MM.1S (cell line): ENCODE measurements at regions not wholly inside any gene's neighbourhood (a gene's known extent, or its start where the extent isn't known, plus 50 kb on each side); places are given as distances from the start of the nearest gene placed in this dataset.

ENCODE experiments used
- DNase-seq: peaks from one replicate; pipeline ENCODE4 v3.0.0-alpha.2; 2015
- H2AFZ ChIP-seq: fragments of 300-600 bp; sonication (generic); 2 replicates; pipeline ENCODE4 v1.6.0; 2016; ENCODE audit warnings: antibody characterized with exemption, low read length
- H3F3A ChIP-seq: fragments of 300-600 bp; sonication (generic); 2 replicates; pipeline ENCODE4 v1.6.1; 2016; ENCODE audit warnings: mild to moderate bottlenecking, antibody characterized with exemption, low read length, moderate library complexity, mixed read lengths; ENCODE audit not compliant: insufficient read depth
- H3K27ac ChIP-seq: fragments of 300-600 bp; sonication (generic); 2 replicates; pipeline ENCODE4 v1.5.1; 2016; ENCODE audit warnings: mild to moderate bottlenecking, low read length
- H3K27me3 ChIP-seq: fragments of 300-600 bp; sonication (generic); replicated peaks from 2 replicates; pipeline ENCODE4 v1.6.0; 2016; ENCODE audit warnings: low read length; ENCODE audit not compliant: insufficient read depth
- H3K36me3 ChIP-seq: fragments of 300-600 bp; sonication (generic); replicated peaks from 2 replicates; pipeline ENCODE4 v1.6.1; 2016; ENCODE audit warnings: mild to moderate bottlenecking, low read length, mixed read lengths; ENCODE audit not compliant: insufficient read depth
- H3K4me1 ChIP-seq: fragments of 300-600 bp; sonication (generic); 2 replicates; pipeline ENCODE4 v1.6.1; 2016; ENCODE audit warnings: low read length, mixed read lengths
- H3K4me2 ChIP-seq: fragments of 300-600 bp; sonication (generic); 2 replicates; pipeline ENCODE4 v1.6.0; 2016; ENCODE audit warnings: low read depth, low read length
- H3K4me3 ChIP-seq: fragments of 300-600 bp; sonication (generic); 2 replicates; pipeline ENCODE4 v1.5.1; 2016; ENCODE audit warnings: low read length, mixed read lengths
- H3K79me2 ChIP-seq: fragments of 300-600 bp; sonication (generic); 2 replicates; pipeline ENCODE4 v1.6.1; 2016; ENCODE audit warnings: mixed run types, low read length, mixed read lengths
- H3K9ac ChIP-seq: fragments of 300-600 bp; sonication (generic); 2 replicates; pipeline ENCODE4 v1.6.1; 2016; ENCODE audit warnings: low read length, mixed read lengths
- H3K9me2 ChIP-seq: fragments of 300-600 bp; sonication (generic); replicated peaks from 2 replicates; pipeline ENCODE4 v1.6.1; 2016; ENCODE audit warnings: mild to moderate bottlenecking, low read length, mixed read lengths; ENCODE audit not compliant: insufficient read depth
- H3K9me3 ChIP-seq: fragments of 300-600 bp; sonication (generic); replicated peaks from 2 replicates; pipeline ENCODE4 v1.6.1; 2016; ENCODE audit warnings: mild to moderate bottlenecking, low read length, mixed read lengths; ENCODE audit not compliant: insufficient read depth
- H4K20me1 ChIP-seq: fragments of 300-600 bp; sonication (generic); 2 replicates; pipeline ENCODE4 v1.6.1; 2016; ENCODE audit warnings: mild to moderate bottlenecking, low read length, moderate library complexity, mixed read lengths; ENCODE audit not compliant: insufficient read depth
- EZH2 ChIP-seq: fragments of 300-600 bp; sonication (generic); optimal IDR thresholded peaks from 2 replicates; pipeline ENCODE3; 2017; ENCODE audit warnings: low read depth, mild to moderate bottlenecking, antibody characterized with exemption, low read length, mixed read lengths
- EZH2phosphoT487 ChIP-seq: fragments of 300-600 bp; sonication (generic); IDR thresholded peaks from 2 replicates; pipeline ENCODE4 v1.6.1; 2018; ENCODE audit warnings: antibody characterized with exemption, low read length
- TF ChIP-seq, protein P1 (sequence below): fragments of 300-600 bp; sonication (generic); IDR thresholded peaks from 2 replicates; pipeline ENCODE4 v1.5.1; 2016; ENCODE audit warnings: antibody characterized with exemption, low read length, mixed read lengths

GRCh38 chrX:39866229-39866628 lies 231.5 kb downstream of the BCOR start:
- no peak overlapping the region for H3K27ac ChIP-seq
- peaks cover 1% of the 10 kb centered on the region for H3K4me1 ChIP-seq
- no peaks in the 10 kb centered on the region for H4K20me1 ChIP-seq
- H3F3A ChIP-seq = no peaks in the 10 kb centered on the region
- DNase-seq = no peak
- H3K9me2 ChIP-seq = no peaks in the 10 kb centered on the region
- H3K9ac ChIP-seq = no peak overlapping the region
- no peak overlapping the region for H2AFZ ChIP-seq
- no peaks in the 10 kb centered on the region for H3K9me3 ChIP-seq
- TF ChIP-seq EZH2 (no peak), EZH2phosphoT487 (no peak)
- TF ChIP-seq, protein P1, sequence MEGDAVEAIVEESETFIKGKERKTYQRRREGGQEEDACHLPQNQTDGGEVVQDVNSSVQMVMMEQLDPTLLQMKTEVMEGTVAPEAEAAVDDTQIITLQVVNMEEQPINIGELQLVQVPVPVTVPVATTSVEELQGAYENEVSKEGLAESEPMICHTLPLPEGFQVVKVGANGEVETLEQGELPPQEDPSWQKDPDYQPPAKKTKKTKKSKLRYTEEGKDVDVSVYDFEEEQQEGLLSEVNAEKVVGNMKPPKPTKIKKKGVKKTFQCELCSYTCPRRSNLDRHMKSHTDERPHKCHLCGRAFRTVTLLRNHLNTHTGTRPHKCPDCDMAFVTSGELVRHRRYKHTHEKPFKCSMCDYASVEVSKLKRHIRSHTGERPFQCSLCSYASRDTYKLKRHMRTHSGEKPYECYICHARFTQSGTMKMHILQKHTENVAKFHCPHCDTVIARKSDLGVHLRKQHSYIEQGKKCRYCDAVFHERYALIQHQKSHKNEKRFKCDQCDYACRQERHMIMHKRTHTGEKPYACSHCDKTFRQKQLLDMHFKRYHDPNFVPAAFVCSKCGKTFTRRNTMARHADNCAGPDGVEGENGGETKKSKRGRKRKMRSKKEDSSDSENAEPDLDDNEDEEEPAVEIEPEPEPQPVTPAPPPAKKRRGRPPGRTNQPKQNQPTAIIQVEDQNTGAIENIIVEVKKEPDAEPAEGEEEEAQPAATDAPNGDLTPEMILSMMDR = no peak
- H3K36me3 ChIP-seq = no peaks in the 10 kb centered on the region
- no peaks in the 10 kb centered on the region for H3K27me3 ChIP-seq
- H3K4me3 ChIP-seq = no peak overlapping the region
- H3K79me2 ChIP-seq = no peaks in the 10 kb centered on the region
- H3K4me2 ChIP-seq = no peak overlapping the region

DNA sequence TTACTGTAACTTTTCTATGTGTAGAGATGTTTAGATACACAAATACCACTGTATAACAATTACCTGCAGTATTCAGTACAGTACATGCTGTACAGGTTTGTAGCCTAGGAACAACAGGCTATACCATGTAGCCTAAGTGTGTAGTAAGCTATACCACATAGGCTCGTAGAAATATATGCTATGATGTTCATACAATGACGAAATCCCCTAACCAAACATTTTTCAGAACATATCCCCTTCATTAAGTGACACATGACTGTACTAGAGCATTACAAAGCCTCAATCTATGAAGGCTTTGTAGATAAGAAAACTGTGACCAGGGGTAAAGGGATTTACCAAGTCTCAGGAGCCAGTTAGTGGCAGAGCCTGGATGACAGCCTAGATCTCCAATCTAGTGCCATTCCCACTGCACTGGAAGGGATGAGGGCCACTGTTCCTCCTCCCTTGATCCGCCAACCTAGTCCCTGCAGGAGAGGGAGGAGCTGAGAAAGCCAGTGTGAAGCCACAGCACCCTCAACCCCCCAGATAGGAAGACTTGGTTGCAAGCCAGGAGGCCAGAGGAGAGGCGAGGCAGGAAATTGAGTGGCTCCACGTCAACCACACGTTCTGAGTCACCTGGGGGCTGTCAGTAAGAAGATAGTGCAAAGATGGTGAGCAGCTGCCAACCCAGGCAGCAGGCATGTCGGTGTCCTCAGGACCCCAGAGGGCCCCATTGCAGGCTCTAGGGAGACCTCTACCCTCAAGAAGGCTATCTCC lies 227.7 kb downstream of the BCOR start:
- no peak overlapping the region for H3K9ac ChIP-seq
- no peaks in the 10 kb centered on the region for H3K27me3 ChIP-seq
- H3K4me2 ChIP-seq = no peak overlapping the region
- no peaks in the 10 kb centered on the region for H3K4me1 ChIP-seq
- DNase-seq = no peak
- no peak overlapping the region for H3K27ac ChIP-seq
- H2AFZ ChIP-seq = no peak overlapping the region
- no peaks in the 10 kb centered on the region for H3K9me2 ChIP-seq
- H3K79me2 ChIP-seq = no peaks in the 10 kb centered on the region
- H3F3A ChIP-seq = no peaks in the 10 kb centered on the region
- no peaks in the 10 kb centered on the region for H3K36me3 ChIP-seq
- TF ChIP-seq, protein P1 = no peak
- TF ChIP-seq EZH2phosphoT487 (no peak), EZH2 (no peak)
- H3K9me3 ChIP-seq = no peaks in the 10 kb centered on the region
- H3K4me3 ChIP-seq = no peak overlapping the region
- H4K20me1 ChIP-seq = no peaks in the 10 kb centered on the region

DNA sequence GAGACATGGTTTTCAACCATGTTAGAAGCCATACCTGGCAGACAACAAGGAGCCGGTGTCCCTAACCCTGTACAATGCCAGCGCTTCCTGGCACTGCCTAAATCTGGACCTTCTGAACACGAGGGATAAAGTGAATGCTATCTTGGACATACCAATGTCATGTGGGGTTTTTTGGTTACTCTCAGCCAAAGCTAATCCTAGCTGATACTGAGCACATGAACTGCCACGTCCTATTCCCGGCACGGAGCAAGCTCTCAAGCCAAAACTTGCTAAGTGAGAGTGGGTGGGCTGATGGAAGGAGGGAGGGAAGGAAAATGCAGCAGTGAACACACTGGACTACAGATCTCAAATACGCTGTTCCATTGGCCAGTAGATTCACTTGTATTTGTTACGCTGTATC lies 226.1 kb downstream of the BCOR start:
- no peak overlapping the region for H3K4me2 ChIP-seq
- no peaks in the 10 kb centered on the region for H4K20me1 ChIP-seq
- no peaks in the 10 kb centered on the region for H3K4me1 ChIP-seq
- no peak overlapping the region for H2AFZ ChIP-seq
- H3K4me3 ChIP-seq = no peak overlapping the region
- no peaks in the 10 kb centered on the region for H3K36me3 ChIP-seq
- H3K27me3 ChIP-seq = no peaks in the 10 kb centered on the region
- H3K79me2 ChIP-seq = no peaks in the 10 kb centered on the region
- H3K27ac ChIP-seq = no peak overlapping the region
- DNase-seq = no peak
- H3F3A ChIP-seq = no peaks in the 10 kb centered on the region
- no peaks in the 10 kb centered on the region for H3K9me3 ChIP-seq
- no peaks in the 10 kb centered on the region for H3K9me2 ChIP-seq
- TF ChIP-seq EZH2 = no peak
- no peak overlapping the region for H3K9ac ChIP-seq

- Histone ChIP-seq H3K27me3 (no peaks in the 10 kb centered on the region), H3K4me2 (no peak overlapping the region), H4K20me1 (no peaks in the 10 kb centered on the region), H3K9me3 (no peaks in the 10 kb centered on the region), H3K27ac (no peak overlapping the region), H3K9ac (no peak overlapping the region), H3K9me2 (no peaks in the 10 kb centered on the region), H3K79me2 (no peaks in the 10 kb centered on the region), H3K4me1 (no peaks in the 10 kb centered on the region), H3F3A (no peaks in the 10 kb centered on the region), H3K4me3 (no peak overlapping the region), H3K36me3 (no peaks in the 10 kb centered on the region), H2AFZ (no peak overlapping the region)
- TF ChIP-seq EZH2phosphoT487 (no peak), EZH2 (no peak)
- TF ChIP-seq, protein P1 = no peak
- DNase-seq = no peak
Measured at GRCh38 chrX:39873117-39873516, 224.6 kb downstream of the BCOR start.
